ENCODE measurements at regions not wholly inside any gene's neighbourhood (a gene's known extent, or its start where the extent isn't known, plus 50 kb on each side); places are given as distances from the start of the nearest gene placed in this dataset.

GRCh38 chr1:244116946-244117345 lies 65.9 kb downstream of the ZBTB18 start:
- TF ChIP-seq TAF1 (IDR thresholded peaks at IDR 0.05; ENCODE audit: low read depth), result no peak
- no peak for TF ChIP-seq RAD21 (conservative IDR thresholded peaks at IDR 0.05)
- TF ChIP-seq POLR2AphosphoS5 (IDR thresholded peaks at IDR 0.05), result no peak
- no peak for TF ChIP-seq CTCF (IDR thresholded peaks at IDR 0.05; ENCODE audit: poor library complexity, severe bottlenecking)
- TF ChIP-seq REST (IDR thresholded peaks at IDR 0.05; ENCODE audit: borderline replicate concordance), result no peak
